Left ventricle myocardium inferior (tissue), 1 donor: ENCODE measurements at regions not wholly inside any gene's neighbourhood (a gene's known extent, or its start where the extent isn't known, plus 50 kb on each side); places are given as distances from the start of the nearest gene placed in this dataset.

Experiments used
- DNase-seq: peaks from one replicate; pipeline ENCODE4 v3.0.0-alpha.2; 2020
- H3K27ac ChIP-seq: fragments of 200-600 bp; replicated peaks from 2 replicates; pipeline ENCODE4 v1.8.0; 2021
- H3K27me3 ChIP-seq: fragments of 200-600 bp; 2 replicates; pipeline ENCODE4 v1.8.0; 2021; ENCODE audit warnings: low read depth
- H3K36me3 ChIP-seq: fragments of 200-600 bp; 2 replicates; pipeline ENCODE4 v1.8.0; 2021
- H3K4me1 ChIP-seq: fragments of 200-600 bp; 2 replicates; pipeline ENCODE4 v1.8.0; 2021
- H3K4me3 ChIP-seq: fragments of 200-600 bp; 2 replicates; pipeline ENCODE4 v1.8.0; 2021; ENCODE audit warnings: mild to moderate bottlenecking, moderate library complexity
- H3K9me3 ChIP-seq: fragments of 200-600 bp; replicated peaks from 2 replicates; pipeline ENCODE4 v1.8.0; 2021
- intact Hi-C: fragments of 100-400 bp; cut with micrococcal nuclease; formaldehyde crosslinking; loops from one replicate; pipeline ENCODE4 v1.11.0; 2022
- TF ChIP-seq, protein P1 (sequence below): fragments of 200-600 bp; IDR thresholded peaks from 2 replicates; pipeline ENCODE4 v1.8.0; 2021; ENCODE audit warnings: antibody characterized with exemption, mild to moderate bottlenecking, borderline replicate concordance
- donor health status: DM: no; HTN: yes; CAD: no; lungs with severe emphysema.

DNA sequence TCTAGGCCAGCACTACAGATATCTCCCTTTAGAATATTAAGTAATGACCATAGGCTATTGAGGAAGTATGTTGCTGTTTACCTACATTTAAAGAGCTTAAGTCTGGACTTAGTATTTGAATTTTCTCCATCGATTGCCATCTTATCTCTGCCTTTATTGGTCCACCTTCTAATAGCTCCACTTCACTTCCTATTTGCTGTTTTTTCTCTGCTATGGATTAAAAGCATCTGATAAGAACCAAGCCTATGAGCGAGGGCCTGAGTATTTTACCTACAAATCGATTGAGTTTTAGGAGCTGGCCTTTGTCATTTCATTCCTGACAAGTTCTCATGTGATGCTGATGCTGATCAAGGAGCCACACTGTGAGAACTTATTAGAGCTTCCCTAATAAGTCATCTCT is 52.6 kb upstream of the AKAP13 start:
- peaks cover 45% of the 10 kb centered on the region for H3K4me1 ChIP-seq
- intact Hi-C loops = no loop called here
- peaks cover 6% of the 10 kb centered on the region for H3K9me3 ChIP-seq
- TF ChIP-seq, protein P1, sequence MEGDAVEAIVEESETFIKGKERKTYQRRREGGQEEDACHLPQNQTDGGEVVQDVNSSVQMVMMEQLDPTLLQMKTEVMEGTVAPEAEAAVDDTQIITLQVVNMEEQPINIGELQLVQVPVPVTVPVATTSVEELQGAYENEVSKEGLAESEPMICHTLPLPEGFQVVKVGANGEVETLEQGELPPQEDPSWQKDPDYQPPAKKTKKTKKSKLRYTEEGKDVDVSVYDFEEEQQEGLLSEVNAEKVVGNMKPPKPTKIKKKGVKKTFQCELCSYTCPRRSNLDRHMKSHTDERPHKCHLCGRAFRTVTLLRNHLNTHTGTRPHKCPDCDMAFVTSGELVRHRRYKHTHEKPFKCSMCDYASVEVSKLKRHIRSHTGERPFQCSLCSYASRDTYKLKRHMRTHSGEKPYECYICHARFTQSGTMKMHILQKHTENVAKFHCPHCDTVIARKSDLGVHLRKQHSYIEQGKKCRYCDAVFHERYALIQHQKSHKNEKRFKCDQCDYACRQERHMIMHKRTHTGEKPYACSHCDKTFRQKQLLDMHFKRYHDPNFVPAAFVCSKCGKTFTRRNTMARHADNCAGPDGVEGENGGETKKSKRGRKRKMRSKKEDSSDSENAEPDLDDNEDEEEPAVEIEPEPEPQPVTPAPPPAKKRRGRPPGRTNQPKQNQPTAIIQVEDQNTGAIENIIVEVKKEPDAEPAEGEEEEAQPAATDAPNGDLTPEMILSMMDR = no peak
- no peaks in the 10 kb centered on the region for H3K36me3 ChIP-seq
- no peak overlapping the region for H3K27ac ChIP-seq
- H3K27me3 ChIP-seq = no peaks in the 10 kb centered on the region
- DNase-seq = no peak
- no peak overlapping the region for H3K4me3 ChIP-seq

DNA sequence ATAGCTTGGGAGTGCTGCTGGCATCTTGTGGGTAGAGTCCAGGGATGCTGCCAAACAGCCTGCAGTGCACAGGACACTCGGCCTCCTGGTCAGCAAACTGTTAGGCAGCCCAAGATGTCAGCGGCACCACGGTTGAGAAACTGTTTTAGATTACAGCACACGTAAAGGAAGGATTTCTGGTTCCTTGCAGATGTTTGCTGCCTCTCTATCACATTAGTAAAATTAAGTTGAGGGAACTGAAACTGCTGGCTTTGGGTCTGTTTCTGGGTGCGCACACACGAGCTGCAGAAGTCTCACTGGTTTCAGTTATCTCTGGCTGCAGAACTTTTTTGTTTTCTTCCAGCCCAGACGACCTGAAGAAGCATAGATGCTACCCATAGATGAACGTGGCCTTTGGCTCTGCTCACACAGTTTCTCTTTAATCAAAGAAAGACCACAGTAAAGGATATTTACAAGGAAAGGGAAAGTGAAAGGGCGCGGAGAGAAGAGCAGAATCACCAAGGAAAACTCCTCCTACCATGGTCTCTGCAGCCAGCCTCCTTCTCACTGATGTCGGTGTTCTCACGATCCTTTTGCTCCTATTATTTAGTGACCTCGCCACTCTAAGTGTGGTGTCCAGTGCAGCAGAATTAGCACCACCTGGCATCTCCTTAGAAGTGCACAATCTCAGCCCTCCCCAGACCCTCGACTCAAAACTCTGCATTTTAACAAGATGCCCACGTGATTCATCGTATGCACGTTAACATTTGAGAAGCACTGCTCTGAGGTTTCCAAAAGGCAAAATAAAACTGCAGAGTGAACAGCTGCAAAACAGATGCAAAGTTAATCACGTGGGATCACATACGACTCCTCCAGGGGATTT is 50.6 kb upstream of the AKAP13 start:
- H3K4me1 ChIP-seq = peaks cover 61% of the 10 kb centered on the region
- H3K27ac ChIP-seq = peak overlapping the region; percentile 95
- H3K36me3 ChIP-seq = no peaks in the 10 kb centered on the region
- H3K4me3 ChIP-seq = peak overlapping the region; percentile 61
- no peaks in the 10 kb centered on the region for H3K27me3 ChIP-seq
- TF ChIP-seq, protein P1 = no peak
- peak; percentile 47 for DNase-seq
- H3K9me3 ChIP-seq = no peaks in the 10 kb centered on the region
- intact Hi-C loops = no loop called here
